ENCODE measurements at regions not wholly inside any gene's neighbourhood (a gene's known extent, or its start where the extent isn't known, plus 50 kb on each side); places are given as distances from the start of the nearest gene placed in this dataset.
"Not testable (repeated sequence)": the region's sequence is repeated elsewhere in the genome, so short reads cannot be mapped to it uniquely, and the experiment has no call there.

GRCh38 chr1:164166454-164166853 is 392.5 kb upstream of the PBX1 start:
- intact Hi-C loops (cut with DNase I), result loop anchor here (5.0 to 10.0 kb wide), 2 partner anchors 621 to 908 kb away; no protein-coding TSS in a partner anchor
- not testable (repeated sequence) for H3K27ac ChIP-seq; H3K9me3 ChIP-seq; H3K27me3 ChIP-seq; H3K9ac ChIP-seq (ENCODE audit: low read depth in 2 of 2, low read length in 2 of 2); H3K4me3 ChIP-seq; H3K4me1 ChIP-seq; H3K36me3 ChIP-seq
- peak; percentile 34 for DNase-seq
- TF ChIP-seq CTCF (IDR thresholded peaks at IDR 0.05), result peak; percentile 46

GRCh38 chr1:164177118-164177517 is 381.9 kb upstream of the PBX1 start:
- Histone ChIP-seq H3K27me3 (no peaks in the 10 kb centered on the region), H3K9me3 (no peaks in the 10 kb centered on the region), H3K4me1 (no peaks in the 10 kb centered on the region), H3K4me3 (no peak overlapping the region), H3K36me3 (no peaks in the 10 kb centered on the region), H3K27ac (no peak overlapping the region), H3K9ac (ENCODE audit: low read depth in 2 of 2, low read length in 2 of 2) (no peak overlapping the region)
- DNase-seq, result no peak
- intact Hi-C loops (cut with DNase I), result no loop called here
- TF ChIP-seq CTCF (IDR thresholded peaks at IDR 0.05), result no peak

GRCh38 chr1:164180824-164181223 is 378.2 kb upstream of the PBX1 start:
- H3K4me1 ChIP-seq, result no peaks in the 10 kb centered on the region
- no peak for DNase-seq
- H3K27me3 ChIP-seq, result no peaks in the 10 kb centered on the region
- no peak overlapping the region for H3K27ac ChIP-seq
- no peak for TF ChIP-seq CTCF (IDR thresholded peaks at IDR 0.05)
- intact Hi-C loops (cut with DNase I), result no loop called here
- no peak overlapping the region for H3K9ac ChIP-seq (ENCODE audit: low read depth in 2 of 2, low read length in 2 of 2)
- H3K9me3 ChIP-seq, result no peaks in the 10 kb centered on the region
- no peak overlapping the region for H3K4me3 ChIP-seq
- H3K36me3 ChIP-seq, result no peaks in the 10 kb centered on the region

- peak; percentile 20 for DNase-seq
- Histone ChIP-seq H3K9me3 (no peaks in the 10 kb centered on the region), H3K36me3 (no peaks in the 10 kb centered on the region), H3K27me3 (no peaks in the 10 kb centered on the region), H3K9ac (ENCODE audit: low read depth in 2 of 2, low read length in 2 of 2) (no peak overlapping the region), H3K27ac (no peak overlapping the region), H3K4me3 (no peak overlapping the region), H3K4me1 (no peaks in the 10 kb centered on the region)
- intact Hi-C loops (cut with DNase I), result no loop called here
- TF ChIP-seq CTCF (IDR thresholded peaks at IDR 0.05), result no peak
Observed at GRCh38 chr1:164183854-164184635, 374.9 kb upstream of the PBX1 start.

GRCh38 chr1:164186881-164187280 is 372.1 kb upstream of the PBX1 start:
- Histone ChIP-seq H3K27me3 (no peaks in the 10 kb centered on the region), H3K4me1 (no peaks in the 10 kb centered on the region), H3K9me3 (no peaks in the 10 kb centered on the region), H3K9ac (ENCODE audit: low read depth in 2 of 2, low read length in 2 of 2) (no peak overlapping the region), H3K27ac (no peak overlapping the region), H3K4me3 (no peak overlapping the region), H3K36me3 (no peaks in the 10 kb centered on the region)
- TF ChIP-seq CTCF (IDR thresholded peaks at IDR 0.05), result no peak
- no peak for DNase-seq
- intact Hi-C loops (cut with DNase I), result no loop called here
